ENCODE measurements at regions not wholly inside any gene's neighbourhood (a gene's known extent, or its start where the extent isn't known, plus 50 kb on each side); places are given as distances from the start of the nearest gene placed in this dataset.

DNA sequence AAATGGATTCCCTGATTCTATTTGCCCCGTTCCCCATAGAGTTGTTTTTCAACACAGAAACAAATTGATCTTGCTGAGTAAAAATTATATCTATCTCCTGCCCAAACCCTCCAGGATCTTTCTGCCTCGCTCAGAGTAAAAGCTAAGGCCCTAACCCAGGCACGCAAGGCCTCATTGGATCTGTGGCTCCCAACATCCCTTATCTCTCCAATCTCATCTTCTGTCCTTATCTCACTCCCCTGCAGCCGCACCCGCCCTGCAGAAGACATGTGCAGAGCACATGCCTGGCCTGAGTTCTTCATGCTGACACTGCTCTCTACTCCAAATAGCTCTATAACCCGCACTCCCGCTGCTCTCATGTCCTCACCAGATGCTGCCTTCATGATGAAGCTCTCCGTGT lies 543.8 kb upstream of the ZFP42 start:
- Histone ChIP-seq H3K36me3 (ENCODE audit: insufficient read depth in 1 of 2, low read depth in 1 of 2) (no peaks in the 10 kb centered on the region), H3K27me3 (ENCODE audit: insufficient read depth in 3 of 3, low read length in 2 of 3) (no peaks in the 10 kb centered on the region), H3K4me3 (no peak overlapping the region), H3K27ac (no peak overlapping the region), H3K4me1 (no peaks in the 10 kb centered on the region), H3K9me3 (no peaks in the 10 kb centered on the region)
- intact Hi-C loops (cut with DNase I), result no loop called here
- DNase-seq, result no peak
- TF ChIP-seq, protein P1, sequence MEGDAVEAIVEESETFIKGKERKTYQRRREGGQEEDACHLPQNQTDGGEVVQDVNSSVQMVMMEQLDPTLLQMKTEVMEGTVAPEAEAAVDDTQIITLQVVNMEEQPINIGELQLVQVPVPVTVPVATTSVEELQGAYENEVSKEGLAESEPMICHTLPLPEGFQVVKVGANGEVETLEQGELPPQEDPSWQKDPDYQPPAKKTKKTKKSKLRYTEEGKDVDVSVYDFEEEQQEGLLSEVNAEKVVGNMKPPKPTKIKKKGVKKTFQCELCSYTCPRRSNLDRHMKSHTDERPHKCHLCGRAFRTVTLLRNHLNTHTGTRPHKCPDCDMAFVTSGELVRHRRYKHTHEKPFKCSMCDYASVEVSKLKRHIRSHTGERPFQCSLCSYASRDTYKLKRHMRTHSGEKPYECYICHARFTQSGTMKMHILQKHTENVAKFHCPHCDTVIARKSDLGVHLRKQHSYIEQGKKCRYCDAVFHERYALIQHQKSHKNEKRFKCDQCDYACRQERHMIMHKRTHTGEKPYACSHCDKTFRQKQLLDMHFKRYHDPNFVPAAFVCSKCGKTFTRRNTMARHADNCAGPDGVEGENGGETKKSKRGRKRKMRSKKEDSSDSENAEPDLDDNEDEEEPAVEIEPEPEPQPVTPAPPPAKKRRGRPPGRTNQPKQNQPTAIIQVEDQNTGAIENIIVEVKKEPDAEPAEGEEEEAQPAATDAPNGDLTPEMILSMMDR (IDR thresholded peaks at IDR 0.05), result no peak
- WGBS, 3 donors, result 91 to 95% (median 95%) methylated on average over 8 of the region's 8 CpGs
- no peak for ATAC-seq

DNA sequence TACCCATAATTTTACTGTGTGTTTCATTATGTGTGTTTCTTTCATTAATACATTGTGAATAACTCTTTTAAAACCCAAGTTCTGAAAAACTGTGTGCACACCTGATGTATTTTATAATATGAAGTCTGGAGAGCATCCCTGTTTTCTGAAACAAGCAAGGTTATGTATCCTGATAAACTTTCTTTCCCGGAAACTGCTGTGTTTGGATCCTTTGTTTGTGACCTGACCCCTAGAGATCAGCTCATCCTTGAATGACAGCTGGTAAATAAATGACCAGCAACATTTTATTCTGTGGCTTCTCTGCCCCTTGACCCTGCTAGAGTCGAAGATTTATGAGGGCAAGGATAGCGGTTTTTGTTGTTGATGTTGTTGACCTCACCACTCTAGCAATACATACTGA lies 535.6 kb upstream of the ZFP42 start:
- no peaks in the 10 kb centered on the region for H3K36me3 ChIP-seq (ENCODE audit: insufficient read depth in 1 of 2, low read depth in 1 of 2)
- DNase-seq (no peak), ATAC-seq (no peak)
- intact Hi-C loops (cut with DNase I), result no loop called here
- TF ChIP-seq, protein P1 (IDR thresholded peaks at IDR 0.05), result no peak
- H3K4me3 ChIP-seq, result no peak overlapping the region
- no peaks in the 10 kb centered on the region for H3K27me3 ChIP-seq (ENCODE audit: insufficient read depth in 3 of 3, low read length in 2 of 3)
- H3K4me1 ChIP-seq, result no peaks in the 10 kb centered on the region
- 70 to 78% (median 77%) methylated on average over 3 of the region's 3 CpGs for WGBS, 3 donors
- H3K9me3 ChIP-seq, result no peaks in the 10 kb centered on the region
- no peak overlapping the region for H3K27ac ChIP-seq

DNA sequence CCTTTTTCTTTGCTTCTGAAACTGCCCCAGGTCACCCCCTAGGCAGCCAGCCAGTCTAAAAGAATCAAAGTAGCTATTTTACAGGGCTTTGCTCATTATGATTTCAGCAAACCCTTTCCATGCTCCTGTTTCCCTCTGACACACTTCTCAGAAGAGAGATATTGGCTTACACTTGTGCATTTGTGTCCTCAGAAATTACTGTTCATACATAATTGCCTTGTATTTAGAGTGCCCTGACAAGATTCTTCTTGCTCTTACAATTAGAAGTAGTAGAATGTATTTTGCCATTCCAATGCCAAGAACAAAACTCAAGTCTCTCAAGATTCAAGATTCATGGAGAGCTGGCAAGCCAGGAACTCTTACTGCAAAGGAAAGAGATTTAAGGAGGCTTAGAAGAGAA lies 531.0 kb upstream of the ZFP42 start:
- intact Hi-C loops (cut with DNase I), result no loop called here
- no peak for DNase-seq
- Histone ChIP-seq H3K36me3 (ENCODE audit: insufficient read depth in 1 of 2, low read depth in 1 of 2) (no peaks in the 10 kb centered on the region), H3K9me3 (no peaks in the 10 kb centered on the region), H3K27ac (no peak overlapping the region), H3K27me3 (ENCODE audit: insufficient read depth in 3 of 3, low read length in 2 of 3) (no peaks in the 10 kb centered on the region), H3K4me1 (no peaks in the 10 kb centered on the region), H3K4me3 (no peak overlapping the region)
- ATAC-seq, result no peak
- TF ChIP-seq, protein P1 (IDR thresholded peaks at IDR 0.05), result no peak

DNA sequence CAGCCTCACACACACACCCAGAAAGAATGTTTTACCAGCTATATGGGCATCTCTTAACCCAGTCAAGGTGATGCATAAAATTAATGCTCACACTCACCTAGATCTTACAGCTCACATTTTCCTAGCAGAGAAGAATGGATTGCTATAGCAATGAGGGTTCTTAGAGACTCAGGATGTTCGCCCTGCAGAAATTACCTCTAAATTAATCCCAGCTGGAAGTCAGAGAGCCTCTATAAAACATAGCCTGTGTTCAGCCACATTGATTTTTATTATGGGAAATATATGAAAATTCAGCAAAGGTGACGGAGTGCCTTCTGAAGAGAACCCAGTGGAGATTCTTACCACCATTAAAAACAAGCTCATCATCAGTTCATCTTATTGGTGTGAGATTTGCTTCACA lies 528.3 kb upstream of the ZFP42 start:
- TF ChIP-seq, protein P1 (IDR thresholded peaks at IDR 0.05), result no peak
- Histone ChIP-seq H3K27me3 (ENCODE audit: insufficient read depth in 3 of 3, low read length in 2 of 3) (no peaks in the 10 kb centered on the region), H3K36me3 (ENCODE audit: insufficient read depth in 1 of 2, low read depth in 1 of 2) (no peaks in the 10 kb centered on the region), H3K9me3 (no peaks in the 10 kb centered on the region), H3K4me1 (no peaks in the 10 kb centered on the region), H3K4me3 (no peak overlapping the region), H3K27ac (no peak overlapping the region)
- ATAC-seq (no peak), DNase-seq (no peak)
- intact Hi-C loops (cut with DNase I), result no loop called here
- 92 to 99% (median 95%) methylated on average over 2 of the region's 2 CpGs for WGBS, 3 donors

DNA sequence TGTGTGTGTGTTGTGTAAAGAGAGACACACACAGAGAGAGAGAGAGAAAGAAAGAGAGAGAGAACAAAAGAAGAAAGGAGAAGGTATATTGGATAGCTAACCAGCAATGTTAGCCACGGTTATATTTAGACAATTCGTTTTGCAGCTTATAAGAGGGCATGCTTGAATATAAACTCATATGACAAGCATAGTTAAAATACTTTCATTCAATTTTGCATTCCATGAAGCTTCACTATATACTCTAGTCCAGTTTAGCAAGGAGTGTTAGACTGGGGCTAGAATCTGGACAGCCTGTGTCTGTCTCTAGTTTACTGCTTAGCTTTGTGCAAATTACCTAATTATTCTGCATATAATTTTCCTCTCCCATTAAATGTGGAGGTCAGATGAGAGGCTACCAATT lies 525.9 kb upstream of the ZFP42 start:
- WGBS, 3 donors, result 17 to 33% (median 28%) methylated on average over 2 of the region's 2 CpGs
- no peak overlapping the region for H3K27ac ChIP-seq
- ATAC-seq (no peak), DNase-seq (no peak)
- H3K4me1 ChIP-seq, result no peaks in the 10 kb centered on the region
- TF ChIP-seq, protein P1 (IDR thresholded peaks at IDR 0.05), result no peak
- H3K4me3 ChIP-seq, result no peak overlapping the region
- no peaks in the 10 kb centered on the region for H3K36me3 ChIP-seq (ENCODE audit: insufficient read depth in 1 of 2, low read depth in 1 of 2)
- H3K9me3 ChIP-seq, result no peaks in the 10 kb centered on the region
- no peaks in the 10 kb centered on the region for H3K27me3 ChIP-seq (ENCODE audit: insufficient read depth in 3 of 3, low read length in 2 of 3)
- intact Hi-C loops (cut with DNase I), result no loop called here

Measured in psoas muscle (tissue), 7 donors.